HG02588 (cell line): ENCODE measurements at regions not wholly inside any gene's neighbourhood (a gene's known extent, or its start where the extent isn't known, plus 50 kb on each side); places are given as distances from the start of the nearest gene placed in this dataset.

ENCODE experiments used
- ATAC-seq: cut with Tn5 transposase; IDR thresholded peaks from one replicate; pipeline ENCODE4 v1.9.1; 2021; ENCODE audit warnings: mild to moderate bottlenecking, moderate library complexity; ENCODE audit not compliant: unreplicated experiment

- peak; percentile 60 for ATAC-seq
Observed at GRCh38 chr2:221102896-221103688, 469.0 kb downstream of the EPHA4 start.

- ATAC-seq: no peak
Observed at GRCh38 chr2:221103930-221104329, 468.2 kb downstream of the EPHA4 start.

GRCh38 chr2:221104361-221104811 lies 467.7 kb downstream of the EPHA4 start:
- ATAC-seq: peak; percentile 57

DNA sequence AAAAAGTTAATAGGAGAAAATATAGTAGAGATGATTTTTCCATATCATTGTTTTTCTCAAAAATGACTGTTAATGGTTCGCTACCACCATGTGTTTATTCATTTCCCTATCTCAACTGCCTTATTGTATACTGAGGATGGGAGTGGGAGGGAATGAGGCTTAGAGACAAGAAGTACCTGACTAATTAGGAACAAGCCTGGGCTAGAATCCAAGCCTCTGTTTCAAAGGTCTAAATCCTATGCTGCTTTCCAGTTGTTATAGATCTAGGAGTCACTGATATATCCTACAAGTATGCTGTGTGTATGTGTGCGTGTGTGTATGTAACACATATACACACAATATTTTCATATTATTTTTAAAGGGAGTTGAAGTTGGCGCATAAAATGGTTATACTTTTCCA lies 465.9 kb downstream of the EPHA4 start:
- ATAC-seq: no peak

GRCh38 chr2:221107424-221107823 lies 464.7 kb downstream of the EPHA4 start:
- no peak for ATAC-seq

- no peak for ATAC-seq
Observed at GRCh38 chr2:221109552-221109951, 462.6 kb downstream of the EPHA4 start.

GRCh38 chr2:221111739-221112138 lies 460.4 kb downstream of the EPHA4 start:
- ATAC-seq: no peak

DNA sequence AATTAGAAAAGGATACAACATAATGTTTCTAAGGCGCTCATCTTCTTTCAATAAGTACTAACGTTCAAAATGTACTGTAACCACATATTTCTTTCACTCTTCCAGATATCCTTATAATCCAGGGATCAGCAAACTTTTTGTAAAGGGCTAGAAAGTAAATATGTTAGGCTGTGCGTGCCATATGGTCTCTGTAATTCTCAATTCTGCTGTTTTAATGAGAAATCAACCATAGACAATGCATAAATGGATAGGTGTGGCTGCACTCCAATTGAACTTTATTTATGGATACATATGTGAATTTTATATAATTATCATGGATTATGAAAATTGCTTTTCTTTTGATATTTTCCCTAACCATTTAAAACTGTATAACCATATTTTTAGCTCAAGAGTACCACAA lies 459.4 kb downstream of the EPHA4 start:
- ATAC-seq: no peak

DNA sequence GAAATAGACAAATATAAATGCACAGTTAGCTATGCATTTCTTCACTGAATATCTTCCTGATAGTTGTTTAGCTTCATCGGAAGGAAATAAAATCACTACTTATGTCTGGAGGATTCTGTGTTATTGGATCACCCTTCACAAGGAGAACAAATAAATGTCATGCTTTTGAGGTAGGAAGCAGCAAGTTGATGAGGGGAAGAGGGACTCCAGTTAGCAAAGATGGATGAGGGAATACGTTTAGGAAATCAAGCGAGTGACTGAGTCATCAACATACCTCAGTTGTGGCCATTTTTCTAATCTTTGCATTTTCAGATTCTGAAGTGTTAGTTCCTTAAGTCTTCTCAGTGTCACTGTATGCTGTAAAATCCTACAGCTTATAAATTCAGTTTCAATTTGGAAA lies 456.2 kb downstream of the EPHA4 start:
- ATAC-seq: no peak

DNA sequence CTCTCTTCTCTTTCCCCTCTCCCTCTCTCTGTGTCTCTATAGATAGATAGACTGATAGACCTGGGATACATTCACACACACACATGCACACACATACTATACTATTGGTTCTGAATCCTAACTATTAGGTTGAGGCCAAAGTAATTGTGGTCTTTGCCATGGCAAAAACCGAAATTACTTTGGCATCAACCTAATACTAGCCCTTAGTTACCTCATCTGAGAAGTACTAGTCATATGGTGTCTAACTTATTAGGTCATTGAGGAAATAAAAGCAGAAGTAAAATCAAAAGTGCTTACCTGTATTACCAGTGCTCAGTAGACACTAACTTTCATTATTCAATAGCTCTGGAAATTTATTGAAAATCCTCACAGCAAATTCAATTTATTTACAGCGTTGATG lies 451.5 kb downstream of the EPHA4 start:
- ATAC-seq: no peak

- no peak for ATAC-seq
Observed at GRCh38 chr2:221123396-221123795, 448.7 kb downstream of the EPHA4 start.

DNA sequence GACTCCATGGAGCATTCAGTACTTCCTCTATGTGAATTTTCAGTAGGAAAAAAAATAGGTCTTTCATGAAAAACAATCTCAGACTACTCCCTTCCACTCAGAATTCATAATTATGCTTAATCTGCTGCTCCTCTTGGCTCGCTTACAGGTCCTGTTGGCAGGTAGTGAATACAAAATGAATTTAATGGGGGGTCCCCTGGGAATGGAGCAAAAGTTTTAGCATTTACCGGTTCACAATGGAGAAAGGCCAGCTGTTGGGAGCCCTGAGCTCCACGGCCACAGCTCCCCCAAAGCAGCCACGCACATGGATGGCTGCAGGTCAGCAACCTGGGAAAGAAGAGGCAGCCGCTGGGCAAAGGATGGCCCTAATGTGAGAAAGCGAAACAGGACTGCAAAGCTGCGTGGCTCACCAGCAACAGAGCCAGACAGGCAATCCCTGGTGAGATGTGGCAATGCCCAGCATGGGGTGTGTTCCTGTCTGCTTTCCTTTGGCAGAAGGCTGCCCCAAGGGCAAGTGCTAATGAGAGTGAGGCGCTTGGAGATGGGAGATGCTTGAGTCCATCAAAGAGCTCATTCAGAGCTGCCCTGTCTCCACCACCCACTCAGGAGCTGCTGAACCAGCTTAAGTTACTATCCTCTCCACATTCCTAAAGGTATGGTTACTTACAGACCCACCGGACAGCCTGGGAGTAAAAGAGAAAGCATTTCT lies 447.4 kb downstream of the EPHA4 start:
- ATAC-seq: no peak

DNA sequence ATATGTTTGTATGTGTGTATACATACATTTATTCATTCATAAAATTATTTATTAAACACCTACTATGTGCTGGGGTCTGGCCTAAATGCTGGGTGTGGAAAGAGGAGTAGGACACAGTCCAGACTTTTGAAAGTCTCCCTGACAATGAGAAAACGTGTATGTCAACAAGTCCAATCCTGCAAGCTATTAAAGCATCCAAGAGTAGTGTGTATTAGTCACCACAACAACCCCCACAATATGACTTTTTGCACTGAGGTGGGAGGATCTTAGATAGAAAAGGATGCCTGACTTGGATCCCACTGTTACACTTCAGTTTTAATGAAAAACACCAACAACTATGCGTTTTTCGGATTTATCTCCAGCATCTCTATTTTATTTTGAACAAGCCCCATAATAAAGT lies 446.4 kb downstream of the EPHA4 start:
- no peak for ATAC-seq

- no peak for ATAC-seq
Observed at GRCh38 chr2:221129657-221130056, 442.4 kb downstream of the EPHA4 start.

- ATAC-seq: no peak
Observed at GRCh38 chr2:221130431-221130830, 441.7 kb downstream of the EPHA4 start.

GRCh38 chr2:221133941-221134340 lies 438.2 kb downstream of the EPHA4 start:
- no peak for ATAC-seq

DNA sequence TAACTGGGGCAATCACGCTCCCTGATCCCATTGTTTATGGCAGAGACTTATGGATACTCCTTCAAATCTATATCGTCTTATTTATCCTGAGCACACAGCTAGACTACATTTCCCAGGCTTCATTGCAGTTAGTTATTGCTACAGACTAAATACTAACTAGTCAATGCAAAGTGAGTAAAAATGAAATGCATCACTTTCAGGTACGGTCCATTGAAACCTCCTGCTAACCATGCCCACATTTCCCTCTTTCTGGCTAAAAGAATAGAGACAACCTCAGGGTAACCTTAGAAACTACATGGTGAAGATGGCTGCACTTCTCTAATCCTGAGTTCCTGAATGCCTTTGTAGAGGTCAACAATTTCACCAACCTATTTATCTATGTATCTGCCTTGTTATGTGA lies 437.4 kb downstream of the EPHA4 start:
- ATAC-seq: peak; percentile 50

DNA sequence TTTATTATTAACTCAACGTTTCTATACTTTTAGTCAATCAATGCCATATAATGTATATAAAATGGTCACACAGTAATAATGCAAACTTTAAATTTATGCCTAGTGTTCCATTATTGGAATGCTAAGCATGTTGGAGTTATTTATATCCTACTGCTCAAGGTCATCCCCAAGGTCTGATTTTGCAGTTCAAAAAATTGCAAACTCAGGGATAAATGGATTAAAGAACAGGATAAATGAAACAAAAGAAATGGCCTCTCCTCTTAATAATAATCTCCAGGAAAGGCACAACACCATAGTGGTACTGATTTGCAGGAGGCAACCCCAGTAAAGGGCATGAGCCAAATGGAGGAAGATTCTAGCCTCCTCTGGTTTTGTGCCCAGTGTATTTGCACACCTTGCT lies 436.4 kb downstream of the EPHA4 start:
- no peak for ATAC-seq

DNA sequence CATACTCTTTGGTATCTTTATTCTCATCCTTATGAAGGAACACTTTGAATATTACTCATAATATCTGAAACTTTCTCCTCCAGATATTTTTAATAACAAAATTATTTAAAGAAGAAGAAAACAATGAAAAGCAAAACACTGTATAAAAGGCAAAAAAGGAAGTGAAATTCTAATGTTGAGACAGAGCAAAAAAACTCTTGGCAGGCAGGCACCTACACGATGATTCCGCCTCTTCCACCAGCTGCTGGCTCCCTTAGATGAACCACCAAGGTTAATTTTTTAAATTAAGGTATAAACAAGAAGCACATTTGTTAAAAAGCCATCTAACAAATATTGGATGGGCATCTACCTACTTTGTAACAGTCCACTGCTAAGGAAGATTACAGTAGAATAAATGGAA lies 434.7 kb downstream of the EPHA4 start:
- no peak for ATAC-seq

- ATAC-seq: no peak
Observed at GRCh38 chr2:221142341-221142740, 429.8 kb downstream of the EPHA4 start.

GRCh38 chr2:221143231-221143630 lies 428.9 kb downstream of the EPHA4 start:
- no peak for ATAC-seq

DNA sequence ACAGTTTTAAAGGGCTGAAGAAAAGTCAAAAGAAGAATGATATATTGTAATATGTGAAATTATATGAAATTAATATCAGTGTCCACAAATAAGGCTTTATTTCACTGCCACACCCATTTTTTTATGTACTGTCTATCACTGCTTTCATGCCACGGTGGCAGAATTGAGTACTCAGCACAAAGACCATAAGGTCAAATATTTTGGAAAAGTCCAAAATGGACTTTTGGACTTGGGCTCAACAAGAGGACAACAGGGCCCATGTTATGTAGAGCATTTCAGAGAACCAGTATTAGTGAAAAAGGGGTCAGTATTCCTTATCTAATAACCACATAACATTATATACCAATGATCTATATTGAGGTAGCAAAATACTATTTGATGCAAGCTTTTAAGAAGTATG lies 427.2 kb downstream of the EPHA4 start:
- no peak for ATAC-seq
